MM.1S (cell line): ENCODE measurements at regions not wholly inside any gene's neighbourhood (a gene's known extent, or its start where the extent isn't known, plus 50 kb on each side); places are given as distances from the start of the nearest gene placed in this dataset.

Experiments used
- DNase-seq: peaks from one replicate; pipeline ENCODE4 v3.0.0-alpha.2; 2015
- H2AFZ ChIP-seq: fragments of 300-600 bp; sonication (generic); 2 replicates; pipeline ENCODE4 v1.6.0; 2016; ENCODE audit warnings: antibody characterized with exemption, low read length
- H3F3A ChIP-seq: fragments of 300-600 bp; sonication (generic); 2 replicates; pipeline ENCODE4 v1.6.1; 2016; ENCODE audit warnings: mild to moderate bottlenecking, antibody characterized with exemption, low read length, moderate library complexity, mixed read lengths; ENCODE audit not compliant: insufficient read depth
- H3K27ac ChIP-seq: fragments of 300-600 bp; sonication (generic); 2 replicates; pipeline ENCODE4 v1.5.1; 2016; ENCODE audit warnings: mild to moderate bottlenecking, low read length
- H3K27me3 ChIP-seq: fragments of 300-600 bp; sonication (generic); replicated peaks from 2 replicates; pipeline ENCODE4 v1.6.0; 2016; ENCODE audit warnings: low read length; ENCODE audit not compliant: insufficient read depth
- H3K36me3 ChIP-seq: fragments of 300-600 bp; sonication (generic); replicated peaks from 2 replicates; pipeline ENCODE4 v1.6.1; 2016; ENCODE audit warnings: mild to moderate bottlenecking, low read length, mixed read lengths; ENCODE audit not compliant: insufficient read depth
- H3K4me1 ChIP-seq: fragments of 300-600 bp; sonication (generic); 2 replicates; pipeline ENCODE4 v1.6.1; 2016; ENCODE audit warnings: low read length, mixed read lengths
- H3K4me2 ChIP-seq: fragments of 300-600 bp; sonication (generic); 2 replicates; pipeline ENCODE4 v1.6.0; 2016; ENCODE audit warnings: low read depth, low read length
- H3K4me3 ChIP-seq: fragments of 300-600 bp; sonication (generic); 2 replicates; pipeline ENCODE4 v1.5.1; 2016; ENCODE audit warnings: low read length, mixed read lengths
- H3K79me2 ChIP-seq: fragments of 300-600 bp; sonication (generic); 2 replicates; pipeline ENCODE4 v1.6.1; 2016; ENCODE audit warnings: mixed run types, low read length, mixed read lengths
- H3K9ac ChIP-seq: fragments of 300-600 bp; sonication (generic); 2 replicates; pipeline ENCODE4 v1.6.1; 2016; ENCODE audit warnings: low read length, mixed read lengths
- H3K9me2 ChIP-seq: fragments of 300-600 bp; sonication (generic); replicated peaks from 2 replicates; pipeline ENCODE4 v1.6.1; 2016; ENCODE audit warnings: mild to moderate bottlenecking, low read length, mixed read lengths; ENCODE audit not compliant: insufficient read depth
- H3K9me3 ChIP-seq: fragments of 300-600 bp; sonication (generic); replicated peaks from 2 replicates; pipeline ENCODE4 v1.6.1; 2016; ENCODE audit warnings: mild to moderate bottlenecking, low read length, mixed read lengths; ENCODE audit not compliant: insufficient read depth
- H4K20me1 ChIP-seq: fragments of 300-600 bp; sonication (generic); 2 replicates; pipeline ENCODE4 v1.6.1; 2016; ENCODE audit warnings: mild to moderate bottlenecking, low read length, moderate library complexity, mixed read lengths; ENCODE audit not compliant: insufficient read depth
- CTCF ChIP-seq: fragments of 300-600 bp; sonication (generic); IDR thresholded peaks from 2 replicates; pipeline ENCODE4 v1.5.1; 2016; ENCODE audit warnings: antibody characterized with exemption, low read length, mixed read lengths
- EZH2 ChIP-seq: fragments of 300-600 bp; sonication (generic); optimal IDR thresholded peaks from 2 replicates; pipeline ENCODE3; 2017; ENCODE audit warnings: low read depth, mild to moderate bottlenecking, antibody characterized with exemption, low read length, mixed read lengths
- EZH2phosphoT487 ChIP-seq: fragments of 300-600 bp; sonication (generic); IDR thresholded peaks from 2 replicates; pipeline ENCODE4 v1.6.1; 2018; ENCODE audit warnings: antibody characterized with exemption, low read length

GRCh38 chr6:157762636-157763035 is 60.4 kb upstream of the SNX9 start:
- H3K9me2 ChIP-seq, result no peaks in the 10 kb centered on the region
- no peaks in the 10 kb centered on the region for H3K79me2 ChIP-seq
- H3K9ac ChIP-seq, result no peak overlapping the region
- TF ChIP-seq EZH2phosphoT487 (no peak), CTCF (no peak), EZH2 (no peak)
- H3K27me3 ChIP-seq, result no peaks in the 10 kb centered on the region
- H3K36me3 ChIP-seq, result no peaks in the 10 kb centered on the region
- H3K4me3 ChIP-seq, result no peak overlapping the region
- no peak for DNase-seq
- 0 out of 2 replicates have a peak overlapping the region, but pooled peaks have one; percentile 92 for H3K4me2 ChIP-seq
- H3K4me1 ChIP-seq, result peaks cover 24% of the 10 kb centered on the region
- H3F3A ChIP-seq, result peaks cover 18% of the 10 kb centered on the region
- H3K27ac ChIP-seq, result peak overlapping the region; percentile 99; the same call in 1 of the 2 replicates
- H4K20me1 ChIP-seq, result no peaks in the 10 kb centered on the region
- no peak overlapping the region for H2AFZ ChIP-seq
- no peaks in the 10 kb centered on the region for H3K9me3 ChIP-seq

GRCh38 chr6:157763129-157763903 is 59.7 kb upstream of the SNX9 start:
- peak overlapping the region; percentile 92 for H3K4me2 ChIP-seq
- peak overlapping the region; percentile 33; the same call in 1 of the 2 replicates for H3K4me3 ChIP-seq
- H3F3A ChIP-seq, result peaks cover 18% of the 10 kb centered on the region
- H3K27ac ChIP-seq, result peak overlapping the region; percentile 99
- peak; percentile 23 for DNase-seq
- H4K20me1 ChIP-seq, result no peaks in the 10 kb centered on the region
- H3K9ac ChIP-seq, result peak overlapping the region; percentile 58
- no peaks in the 10 kb centered on the region for H3K36me3 ChIP-seq
- no peak for TF ChIP-seq EZH2phosphoT487
- TF ChIP-seq CTCF, result no peak
- TF ChIP-seq EZH2, result no peak
- H3K79me2 ChIP-seq, result no peaks in the 10 kb centered on the region
- H3K27me3 ChIP-seq, result no peaks in the 10 kb centered on the region
- no peak overlapping the region for H2AFZ ChIP-seq
- no peaks in the 10 kb centered on the region for H3K9me3 ChIP-seq
- no peaks in the 10 kb centered on the region for H3K9me2 ChIP-seq
- H3K4me1 ChIP-seq, result peaks cover 24% of the 10 kb centered on the region

- no peaks in the 10 kb centered on the region for H3K79me2 ChIP-seq
- H3K9ac ChIP-seq, result peak overlapping the region; percentile 58
- no peaks in the 10 kb centered on the region for H3K36me3 ChIP-seq
- peak overlapping the region; percentile 33; the same call in 1 of the 2 replicates for H3K4me3 ChIP-seq
- no peaks in the 10 kb centered on the region for H3K27me3 ChIP-seq
- H3K27ac ChIP-seq, result peak overlapping the region; percentile 99
- DNase-seq, result peak; percentile 22
- TF ChIP-seq EZH2phosphoT487, result no peak
- TF ChIP-seq CTCF, result no peak
- TF ChIP-seq EZH2, result no peak
- peaks cover 24% of the 10 kb centered on the region for H3K4me1 ChIP-seq
- H4K20me1 ChIP-seq, result no peaks in the 10 kb centered on the region
- H3F3A ChIP-seq, result peaks cover 18% of the 10 kb centered on the region
- no peak overlapping the region for H2AFZ ChIP-seq
- H3K4me2 ChIP-seq, result peak overlapping the region; percentile 92
- no peaks in the 10 kb centered on the region for H3K9me2 ChIP-seq
- no peaks in the 10 kb centered on the region for H3K9me3 ChIP-seq
These were observed 59.2 kb upstream of the SNX9 start for GRCh38 chr6:157763904-157764177.
